SU-DHL-6 (cell line): ENCODE measurements at regions not wholly inside any gene's neighbourhood (a gene's known extent, or its start where the extent isn't known, plus 50 kb on each side); places are given as distances from the start of the nearest gene placed in this dataset.

ENCODE experiments used
- H2AFZ ChIP-seq: fragments of 200-600 bp; sonication (generic); 2 replicates; pipeline ENCODE4 v1.6.1; 2014; ENCODE audit warnings: low read depth, mild to moderate bottlenecking, moderate library complexity, mixed read lengths, antibody characterized with exemption, low read length; ENCODE audit not compliant: severe bottlenecking
- H3F3A ChIP-seq: fragments of 200-600 bp; shearing (Covaris generic); 2 replicates; pipeline ENCODE4 v1.6.0; 2016; ENCODE audit warnings: antibody characterized with exemption, mild to moderate bottlenecking; ENCODE audit not compliant: insufficient read depth
- H3K27ac ChIP-seq: fragments of 200-600 bp; sonication (generic); 2 replicates; pipeline ENCODE4 v1.5.1; 2016; ENCODE audit warnings: low read depth, mild to moderate bottlenecking, low read length, moderate library complexity, mixed read lengths
- H3K27me3 ChIP-seq: fragments of 200-600 bp; sonication (generic), shearing (Covaris generic); 2 replicates; pipeline ENCODE4 v1.6.0; 2014; ENCODE audit warnings: mild to moderate bottlenecking, low read length
- H3K36me3 ChIP-seq: fragments of 200-600 bp; sonication (generic); 2 replicates; pipeline ENCODE4 v1.6.1; 2014; ENCODE audit warnings: mild to moderate bottlenecking, low read length, mixed read lengths
- H3K4me2 ChIP-seq: fragments of 300-600, 200-600 bp; shearing (Covaris generic), sonication (generic); 2 replicates; pipeline ENCODE4 v1.6.0; 2014; ENCODE audit warnings: low read length, low read depth, mild to moderate bottlenecking; ENCODE audit not compliant: poor library complexity, severe bottlenecking
- H3K4me3 ChIP-seq: fragments of 200-600 bp; sonication (generic); 2 replicates; pipeline ENCODE4 v1.5.1; 2014; ENCODE audit warnings: antibody characterized with exemption, low read length, mild to moderate bottlenecking, mixed read lengths; ENCODE audit not compliant: insufficient read depth, poor library complexity, severe bottlenecking
- H3K79me2 ChIP-seq: fragments of 200-600 bp; sonication (generic); 2 replicates; pipeline ENCODE4 v1.6.1; 2014; ENCODE audit warnings: mild to moderate bottlenecking, low read length, moderate library complexity; ENCODE audit not compliant: insufficient read depth
- H3K9ac ChIP-seq: fragments of 200-600 bp; sonication (generic); 2 replicates; pipeline ENCODE4 v1.7.0; 2014; ENCODE audit warnings: mild to moderate bottlenecking, low read length
- H3K9me2 ChIP-seq: fragments of 200-600 bp; sonication (generic); replicated peaks from 2 replicates; pipeline ENCODE4 v1.6.1; 2014; ENCODE audit warnings: low read length; ENCODE audit not compliant: insufficient read depth
- H3K9me3 ChIP-seq: fragments of 200-600 bp; sonication (generic); 2 replicates; pipeline ENCODE4 v1.6.1; 2014; ENCODE audit warnings: low read length, mixed read lengths; ENCODE audit not compliant: insufficient read depth
- H4K20me1 ChIP-seq: fragments of 200-600 bp; sonication (generic); 2 replicates; pipeline ENCODE4 v1.6.1; 2014; ENCODE audit warnings: low read depth, mild to moderate bottlenecking, antibody characterized with exemption, low read length, moderate library complexity, mixed read lengths
- EZH2phosphoT487 ChIP-seq: fragments of 200-600 bp; sonication (generic), shearing (Covaris generic); conservative IDR thresholded peaks from 2 replicates; pipeline ENCODE4 v1.6.1; 2018; ENCODE audit warnings: mild to moderate bottlenecking, antibody characterized with exemption, low read length, moderate library complexity, mixed read lengths
- TF ChIP-seq, protein P1 (sequence below): fragments of 200-600 bp; sonication (generic); IDR thresholded peaks from one replicate; pipeline ENCODE4 v1.5.1; 2017; ENCODE audit warnings: antibody characterized with exemption, mild to moderate bottlenecking, low read length, moderate library complexity; ENCODE audit not compliant: insufficient read depth, poor library complexity, severe bottlenecking

DNA sequence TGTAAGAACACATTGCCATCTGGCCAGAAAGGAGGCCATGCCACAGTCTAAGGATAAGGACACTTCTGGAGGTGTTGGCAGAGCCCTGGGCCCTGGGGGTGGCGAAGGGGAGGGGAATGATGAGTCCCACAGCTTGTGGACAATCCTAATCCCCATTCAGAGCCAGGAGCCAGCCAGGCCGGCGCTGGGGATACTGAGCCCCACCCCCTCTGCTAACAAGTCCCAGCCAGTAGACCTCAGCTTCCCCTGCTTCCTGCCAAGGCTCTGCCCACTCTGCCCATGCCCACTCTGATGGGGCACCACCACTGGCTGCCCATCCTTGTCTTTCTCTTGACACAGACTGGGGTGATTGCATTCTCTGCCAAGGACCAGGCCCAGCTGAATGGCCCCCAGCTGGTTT lies 71.9 kb downstream of the NAV1 start:
- no peaks in the 10 kb centered on the region for H4K20me1 ChIP-seq
- no peak overlapping the region for H3K27ac ChIP-seq
- no peaks in the 10 kb centered on the region for H3K9me3 ChIP-seq

DNA sequence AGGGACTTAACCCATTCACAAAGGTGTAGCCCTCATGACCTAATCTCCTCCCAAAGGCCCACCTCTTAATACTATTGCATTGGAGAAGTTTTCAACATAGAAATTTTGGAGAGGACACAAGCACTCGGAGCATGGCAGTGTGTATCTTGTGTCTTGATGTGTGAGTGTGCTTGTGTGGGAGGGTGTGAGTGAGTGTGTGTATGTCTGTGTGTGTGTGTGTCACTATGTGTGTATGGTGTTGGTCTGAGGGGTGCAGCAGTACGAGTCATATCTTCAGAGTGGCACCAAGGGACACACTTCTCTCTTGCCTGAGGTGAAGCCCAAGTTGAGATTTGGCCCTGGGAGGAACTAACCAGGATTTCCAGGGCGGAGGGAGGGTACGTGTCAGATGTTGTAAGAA lies 73.7 kb downstream of the NAV1 start:
- Histone ChIP-seq H3K9me3 (no peaks in the 10 kb centered on the region), H3K27me3 (no peaks in the 10 kb centered on the region), H3F3A (no peaks in the 10 kb centered on the region), H3K36me3 (no peaks in the 10 kb centered on the region), H4K20me1 (no peaks in the 10 kb centered on the region), H2AFZ (no peak overlapping the region), H3K27ac (no peak overlapping the region), H3K79me2 (no peaks in the 10 kb centered on the region), H3K9ac (no peak overlapping the region), H3K4me2 (no peak overlapping the region), H3K4me3 (no peak overlapping the region), H3K9me2 (no peaks in the 10 kb centered on the region)
- TF ChIP-seq, protein P1, sequence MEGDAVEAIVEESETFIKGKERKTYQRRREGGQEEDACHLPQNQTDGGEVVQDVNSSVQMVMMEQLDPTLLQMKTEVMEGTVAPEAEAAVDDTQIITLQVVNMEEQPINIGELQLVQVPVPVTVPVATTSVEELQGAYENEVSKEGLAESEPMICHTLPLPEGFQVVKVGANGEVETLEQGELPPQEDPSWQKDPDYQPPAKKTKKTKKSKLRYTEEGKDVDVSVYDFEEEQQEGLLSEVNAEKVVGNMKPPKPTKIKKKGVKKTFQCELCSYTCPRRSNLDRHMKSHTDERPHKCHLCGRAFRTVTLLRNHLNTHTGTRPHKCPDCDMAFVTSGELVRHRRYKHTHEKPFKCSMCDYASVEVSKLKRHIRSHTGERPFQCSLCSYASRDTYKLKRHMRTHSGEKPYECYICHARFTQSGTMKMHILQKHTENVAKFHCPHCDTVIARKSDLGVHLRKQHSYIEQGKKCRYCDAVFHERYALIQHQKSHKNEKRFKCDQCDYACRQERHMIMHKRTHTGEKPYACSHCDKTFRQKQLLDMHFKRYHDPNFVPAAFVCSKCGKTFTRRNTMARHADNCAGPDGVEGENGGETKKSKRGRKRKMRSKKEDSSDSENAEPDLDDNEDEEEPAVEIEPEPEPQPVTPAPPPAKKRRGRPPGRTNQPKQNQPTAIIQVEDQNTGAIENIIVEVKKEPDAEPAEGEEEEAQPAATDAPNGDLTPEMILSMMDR, result no peak
- TF ChIP-seq EZH2phosphoT487, result no peak

More for the DNA sequence above, 71.9 kb downstream of the NAV1 start:
- Histone ChIP-seq H3K27me3 (no peaks in the 10 kb centered on the region), H3K36me3 (no peaks in the 10 kb centered on the region), H3K9ac (no peak overlapping the region), H3F3A (no peaks in the 10 kb centered on the region), H3K4me2 (no peak overlapping the region), H3K9me2 (no peaks in the 10 kb centered on the region), H2AFZ (no peak overlapping the region), H3K4me3 (no peak overlapping the region), H3K79me2 (no peaks in the 10 kb centered on the region)
- TF ChIP-seq, protein P1, result no peak
- no peak for TF ChIP-seq EZH2phosphoT487

DNA sequence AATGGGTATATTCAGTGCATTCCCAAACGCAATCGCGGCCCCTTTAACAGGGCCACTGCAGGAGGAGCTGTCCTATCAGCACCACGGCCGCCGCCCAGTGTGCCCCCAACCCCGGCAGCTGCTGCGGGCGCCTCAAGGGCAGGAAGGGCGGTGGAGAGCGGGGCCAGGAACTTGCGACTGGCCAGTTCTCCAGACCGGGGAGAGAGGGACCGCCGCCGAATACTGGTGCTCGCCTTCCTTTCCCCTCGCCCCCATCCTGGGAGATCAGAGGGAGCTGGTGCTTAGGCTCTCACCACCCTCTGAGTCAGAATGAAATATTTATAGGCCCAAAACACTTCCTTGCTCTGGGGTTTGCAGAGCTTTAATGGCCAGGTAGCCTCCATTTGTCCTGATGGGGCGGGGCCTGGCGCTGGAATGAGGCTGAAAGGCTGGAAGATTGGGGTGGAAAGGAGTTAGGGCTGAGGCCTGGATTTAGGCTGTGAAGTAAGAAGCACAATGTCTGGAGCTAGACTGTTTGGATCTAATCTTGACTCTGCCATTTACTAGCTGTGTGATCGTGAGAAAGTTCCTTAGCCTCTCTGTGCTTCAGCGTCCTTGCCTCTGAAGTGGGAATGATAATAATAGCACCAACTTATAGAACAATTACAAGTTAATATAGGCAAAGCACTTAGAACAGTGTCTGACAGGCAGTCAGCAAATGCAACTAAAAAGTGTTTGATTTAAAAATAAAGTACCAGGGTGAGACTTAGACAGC lies 75.5 kb downstream of the NAV1 start:
- Histone ChIP-seq H3F3A (no peaks in the 10 kb centered on the region), H3K9ac (no peak overlapping the region), H3K79me2 (no peaks in the 10 kb centered on the region), H3K9me2 (no peaks in the 10 kb centered on the region), H3K27ac (no peak overlapping the region), H3K9me3 (no peaks in the 10 kb centered on the region), H3K27me3 (no peaks in the 10 kb centered on the region), H3K36me3 (no peaks in the 10 kb centered on the region), H3K4me2 (no peak overlapping the region), H3K4me3 (no peak overlapping the region), H2AFZ (no peak overlapping the region), H4K20me1 (no peaks in the 10 kb centered on the region)
- TF ChIP-seq EZH2phosphoT487, result no peak
- TF ChIP-seq, protein P1, result no peak
